ENCODE measurements at regions not wholly inside any gene's neighbourhood (a gene's known extent, or its start where the extent isn't known, plus 50 kb on each side); places are given as distances from the start of the nearest gene placed in this dataset.

DNA sequence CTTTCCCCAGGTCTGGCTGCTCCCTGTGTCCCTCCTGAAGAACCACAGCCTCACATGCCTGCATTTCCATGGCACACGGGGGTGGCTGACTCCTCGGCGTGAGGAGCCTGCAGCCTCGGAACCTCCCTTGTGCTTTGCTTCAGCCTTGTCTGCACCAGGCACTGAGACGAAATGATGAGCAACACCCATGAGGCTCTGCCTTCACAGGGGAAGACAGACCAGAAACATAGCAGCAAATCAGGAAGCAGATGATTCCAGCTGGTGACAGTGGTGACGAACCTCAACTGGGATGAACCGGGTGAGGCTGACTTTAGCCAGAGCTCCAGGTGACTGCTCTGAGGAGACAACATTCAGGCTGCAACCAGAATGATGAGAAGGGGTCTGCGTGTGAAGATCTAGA, 84.5 kb upstream of the SMNDC1 start:
- H3K9me3 ChIP-seq, result no peaks in the 10 kb centered on the region
- Mint-ChIP-seq H3K9me3 (ENCODE audit: unreplicated experiment) (no peaks in the 10 kb centered on the region), H3K4me3 (ENCODE audit: unreplicated experiment) (no peak overlapping the region), H3K27ac (ENCODE audit: unreplicated experiment) (no peak overlapping the region), H3K4me1 (ENCODE audit: low read depth, unreplicated experiment) (peaks cover 43% of the 10 kb centered on the region), H3K27me3 (ENCODE audit: insufficient read depth, unreplicated experiment) (no peaks in the 10 kb centered on the region), H3K36me3 (ENCODE audit: insufficient read depth, unreplicated experiment) (no peaks in the 10 kb centered on the region)
- BruUV-seq (replicated peaks), result no TSS peak
- no peak overlapping the region for H3K4me3 ChIP-seq (ENCODE audit: low read depth, low read length)
- POLR2A ChIA-PET, result no interaction called here
- intact Hi-C loops (cut with micrococcal nuclease; ENCODE audit: unreplicated experiment), result no loop called here
- TF ChIP-seq, protein P1, sequence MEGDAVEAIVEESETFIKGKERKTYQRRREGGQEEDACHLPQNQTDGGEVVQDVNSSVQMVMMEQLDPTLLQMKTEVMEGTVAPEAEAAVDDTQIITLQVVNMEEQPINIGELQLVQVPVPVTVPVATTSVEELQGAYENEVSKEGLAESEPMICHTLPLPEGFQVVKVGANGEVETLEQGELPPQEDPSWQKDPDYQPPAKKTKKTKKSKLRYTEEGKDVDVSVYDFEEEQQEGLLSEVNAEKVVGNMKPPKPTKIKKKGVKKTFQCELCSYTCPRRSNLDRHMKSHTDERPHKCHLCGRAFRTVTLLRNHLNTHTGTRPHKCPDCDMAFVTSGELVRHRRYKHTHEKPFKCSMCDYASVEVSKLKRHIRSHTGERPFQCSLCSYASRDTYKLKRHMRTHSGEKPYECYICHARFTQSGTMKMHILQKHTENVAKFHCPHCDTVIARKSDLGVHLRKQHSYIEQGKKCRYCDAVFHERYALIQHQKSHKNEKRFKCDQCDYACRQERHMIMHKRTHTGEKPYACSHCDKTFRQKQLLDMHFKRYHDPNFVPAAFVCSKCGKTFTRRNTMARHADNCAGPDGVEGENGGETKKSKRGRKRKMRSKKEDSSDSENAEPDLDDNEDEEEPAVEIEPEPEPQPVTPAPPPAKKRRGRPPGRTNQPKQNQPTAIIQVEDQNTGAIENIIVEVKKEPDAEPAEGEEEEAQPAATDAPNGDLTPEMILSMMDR (IDR thresholded peaks at IDR 0.05; ENCODE audit: insufficient read depth in 1 of 2, low read depth in 1 of 2, low read length in 1 of 2, severe bottlenecking in 1 of 2, unreplicated experiment in 1 of 2), result no peak
- CTCF ChIA-PET, result no interaction called here
- H3K36me3 ChIP-seq (ENCODE audit: control insufficient read depth, insufficient read depth, low read length), result no peaks in the 10 kb centered on the region; the same call in 1 of the 2 replicates
- no peaks in the 10 kb centered on the region for H3K27me3 ChIP-seq (replicated peaks; ENCODE audit: control insufficient read depth, insufficient read depth, low read length)
- H3K4me1 ChIP-seq, result peaks cover 32% of the 10 kb centered on the region
- no peak for DNase-seq

- H3K9me3 Mint-ChIP-seq (ENCODE audit: unreplicated experiment), result no peaks in the 10 kb centered on the region
- H3K27me3 Mint-ChIP-seq (ENCODE audit: insufficient read depth, unreplicated experiment), result no peaks in the 10 kb centered on the region
- H3K9me3 ChIP-seq, result no peaks in the 10 kb centered on the region
- peaks cover 61% of the 10 kb centered on the region for H3K4me1 Mint-ChIP-seq (ENCODE audit: low read depth, unreplicated experiment)
- H3K36me3 ChIP-seq (ENCODE audit: control insufficient read depth, insufficient read depth, low read length), result no peaks in the 10 kb centered on the region; the same call in 1 of the 2 replicates
- intact Hi-C loops (cut with micrococcal nuclease; ENCODE audit: unreplicated experiment), result no loop called here
- no peaks in the 10 kb centered on the region for H3K27me3 ChIP-seq (replicated peaks; ENCODE audit: control insufficient read depth, insufficient read depth, low read length)
- ChIA-PET POLR2A (no interaction called here), CTCF (no interaction called here)
- BruUV-seq (replicated peaks), result no TSS peak
- no peaks in the 10 kb centered on the region for H3K36me3 Mint-ChIP-seq (ENCODE audit: insufficient read depth, unreplicated experiment)
- H3K4me3 Mint-ChIP-seq (ENCODE audit: unreplicated experiment), result no peak overlapping the region
- no peak overlapping the region for H3K27ac Mint-ChIP-seq (ENCODE audit: unreplicated experiment)
- H3K4me3 ChIP-seq (ENCODE audit: low read depth, low read length), result no peak overlapping the region
- TF ChIP-seq, protein P1 (IDR thresholded peaks at IDR 0.05; ENCODE audit: insufficient read depth in 1 of 2, low read depth in 1 of 2, low read length in 1 of 2, severe bottlenecking in 1 of 2, unreplicated experiment in 1 of 2), result no peak
- DNase-seq, result no peak
- peaks cover 55% of the 10 kb centered on the region for H3K4me1 ChIP-seq
Measured at GRCh38 chr10:110391541-110391940, 86.8 kb upstream of the SMNDC1 start.

DNA sequence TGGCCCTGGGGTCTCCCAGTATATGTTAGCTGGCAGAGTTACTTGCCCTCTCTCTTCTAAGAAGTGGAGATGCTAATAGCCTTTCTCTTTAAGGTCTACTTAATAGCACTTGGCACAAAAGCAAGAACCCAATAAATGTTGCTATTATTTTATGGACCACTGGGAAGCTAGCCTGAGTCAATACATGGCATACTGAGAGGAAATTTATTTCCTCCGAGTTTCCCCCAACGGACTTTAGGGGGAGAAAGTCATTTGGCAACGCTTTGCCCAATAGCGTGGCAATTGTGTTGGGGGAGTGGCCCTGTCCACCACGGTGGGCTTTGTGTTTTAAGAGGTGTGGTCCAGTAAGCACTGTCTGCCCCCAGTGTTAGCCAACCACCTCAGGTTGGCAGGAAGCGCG, 87.4 kb upstream of the SMNDC1 start:
- Histone ChIP-seq H3K36me3 (ENCODE audit: control insufficient read depth, insufficient read depth, low read length) (no peaks in the 10 kb centered on the region; the same call in 1 of the 2 replicates), H3K27me3 (replicated peaks; ENCODE audit: control insufficient read depth, insufficient read depth, low read length) (no peaks in the 10 kb centered on the region), H3K4me1 (peaks cover 60% of the 10 kb centered on the region), H3K9me3 (no peaks in the 10 kb centered on the region), H3K4me3 (ENCODE audit: low read depth, low read length) (no peak overlapping the region)
- DNase-seq, result no peak
- intact Hi-C loops (cut with micrococcal nuclease; ENCODE audit: unreplicated experiment), result no loop called here
- Mint-ChIP-seq H3K27me3 (ENCODE audit: insufficient read depth, unreplicated experiment) (no peaks in the 10 kb centered on the region), H3K4me1 (ENCODE audit: low read depth, unreplicated experiment) (peaks cover 61% of the 10 kb centered on the region), H3K4me3 (ENCODE audit: unreplicated experiment) (no peak overlapping the region), H3K36me3 (ENCODE audit: insufficient read depth, unreplicated experiment) (no peaks in the 10 kb centered on the region), H3K9me3 (ENCODE audit: unreplicated experiment) (no peaks in the 10 kb centered on the region), H3K27ac (ENCODE audit: unreplicated experiment) (no peak overlapping the region)
- CTCF ChIA-PET, result no interaction called here
- no TSS peak for BruUV-seq (replicated peaks)
- POLR2A ChIA-PET, result no interaction called here
- TF ChIP-seq, protein P1 (IDR thresholded peaks at IDR 0.05; ENCODE audit: insufficient read depth in 1 of 2, low read depth in 1 of 2, low read length in 1 of 2, severe bottlenecking in 1 of 2, unreplicated experiment in 1 of 2), result no peak

Data from Caco-2 (cell line).